Neuronal stem cell (in vitro differentiated cells): ENCODE measurements at regions not wholly inside any gene's neighbourhood (a gene's known extent, or its start where the extent isn't known, plus 50 kb on each side); places are given as distances from the start of the nearest gene placed in this dataset.

Source experiments
- DNase-seq: peaks from one replicate; pipeline ENCODE4 v3.0.0-alpha.2; 2013; ENCODE audit warnings: low spot score
- H2AFZ ChIP-seq: one replicate; pipeline ENCODE4 v1.6.1; 2013; ENCODE audit warnings: mild to moderate bottlenecking, low read length, inconsistent platforms
- H2AK5ac ChIP-seq: 2 replicates; pipeline ENCODE4 v1.6.1; 2013; ENCODE audit warnings: low read depth, mild to moderate bottlenecking, inconsistent platforms, low read length, moderate library complexity, mixed read lengths
- H2BK120ac ChIP-seq: 2 replicates; pipeline ENCODE4 v1.6.1; 2013; ENCODE audit warnings: low read depth, mild to moderate bottlenecking, inconsistent platforms, low read length, moderate library complexity, mixed read lengths
- H2BK12ac ChIP-seq: one replicate; pipeline ENCODE4 v1.6.1; 2013; ENCODE audit warnings: low read length, inconsistent platforms
- H2BK15ac ChIP-seq: 2 replicates; pipeline ENCODE4 v1.6.1; 2013; ENCODE audit warnings: mild to moderate bottlenecking, low read length, inconsistent platforms, mixed read lengths
- H2BK5ac ChIP-seq: one replicate; pipeline ENCODE4 v1.6.1; 2013; ENCODE audit warnings: inconsistent platforms, mild to moderate bottlenecking, low read length, moderate library complexity
- H3K14ac ChIP-seq: one replicate; pipeline ENCODE4 v1.6.1; 2013; ENCODE audit warnings: low read length, inconsistent platforms
- H3K18ac ChIP-seq: 2 replicates; pipeline ENCODE4 v1.6.1; 2013; ENCODE audit warnings: low read length, inconsistent platforms
- H3K23ac ChIP-seq: 2 replicates; pipeline ENCODE4 v1.6.1; 2013; ENCODE audit warnings: low read depth, mild to moderate bottlenecking, mixed read lengths, low read length, inconsistent platforms; ENCODE audit not compliant: poor library complexity
- H3K27ac ChIP-seq: replicated peaks from 3 replicates; pipeline ENCODE4 v1.5.1; 2013; ENCODE audit warnings: low read length, inconsistent platforms
- H3K27me3 ChIP-seq, 3 experiments: 2 replicates each; pipeline ENCODE4 v1.6.1; 2013; ENCODE audit warnings: low read length in 3 of 3, mild to moderate bottlenecking in 2 of 3, inconsistent platforms in 1 of 3, low read depth in 1 of 3, mixed read lengths in 1 of 3, moderate library complexity in 1 of 3; ENCODE audit not compliant: control insufficient read depth in 3 of 3, insufficient read depth in 3 of 3
- H3K36me3 ChIP-seq, 2 donors: replicated peaks in 1 of 2; 2 replicates each; pipeline ENCODE4 v1.6.1; 2013; ENCODE audit warnings: low read length in 2 of 2; ENCODE audit not compliant: control insufficient read depth in 2 of 2, insufficient read depth in 2 of 2
- H3K4ac ChIP-seq: 2 replicates; pipeline ENCODE4 v1.6.1; 2013; ENCODE audit warnings: inconsistent platforms, mild to moderate bottlenecking, low read length, moderate library complexity
- H3K4me1 ChIP-seq, 2 donors: 1 replicate in 1 of 2; 2 replicates in 1 of 2; pipeline ENCODE4 v1.6.1; 2013; ENCODE audit warnings: low read length in 2 of 2, low read depth in 1 of 2; ENCODE audit not compliant: control insufficient read depth in 2 of 2, insufficient read depth in 1 of 2
- H3K4me2 ChIP-seq: one replicate; pipeline ENCODE4 v1.6.1; 2013; ENCODE audit warnings: mild to moderate bottlenecking, low read length, inconsistent platforms; ENCODE audit not compliant: insufficient read depth, poor library complexity, severe bottlenecking
- H3K4me3 ChIP-seq, 2 donors: 2 replicates each; pipeline ENCODE4 v1.5.1; 2013; ENCODE audit warnings: low read length in 2 of 2, mild to moderate bottlenecking in 2 of 2, inconsistent platforms in 1 of 2, moderate library complexity in 1 of 2
- H3K79me1 ChIP-seq: one replicate; pipeline ENCODE4 v1.6.1; 2013; ENCODE audit warnings: low read depth, mild to moderate bottlenecking, inconsistent platforms, low read length, moderate library complexity
- H3K9ac ChIP-seq: one replicate; pipeline ENCODE4 v1.6.1; 2013; ENCODE audit warnings: mild to moderate bottlenecking, low read depth, low read length, inconsistent platforms; ENCODE audit not compliant: poor library complexity
- H3K9me3 ChIP-seq, 2 donors: replicated peaks in 1 of 2; 2 replicates each; pipeline versions ENCODE3 to v1.6.1; 2013; ENCODE audit warnings: low read length in 2 of 2, mild to moderate bottlenecking in 2 of 2, inconsistent platforms in 1 of 2, low read depth in 1 of 2, mixed read lengths in 1 of 2, moderate library complexity in 1 of 2; ENCODE audit not compliant: control insufficient read depth in 2 of 2, insufficient read depth in 1 of 2
- H4K8ac ChIP-seq: one replicate; pipeline ENCODE4 v1.6.1; 2013; ENCODE audit warnings: low read depth, mild to moderate bottlenecking, inconsistent platforms, low read length, moderate library complexity
- H4K91ac ChIP-seq: one replicate; pipeline ENCODE4 v1.6.1; 2013; ENCODE audit warnings: low read length, low read depth, mild to moderate bottlenecking, inconsistent platforms; ENCODE audit not compliant: poor library complexity
- WGBS, 2 donors: extraction: QIAGEN DNeasy Blood & Tissue Kit; methylation state at CpG; one replicate each; pipeline ENCODE4 v1.1.7; 2013; ENCODE audit warnings: missing lambda C conversion rate in 2 of 2, mixed read lengths in 1 of 2; ENCODE audit not compliant: insufficient read length in 2 of 2, insufficient replicate concordance in 1 of 2; ENCODE audit errors: extremely low coverage in 2 of 2; 5-methylcytosine and 5-hydroxymethylcytosine counted together

- no CpG with 5 or more reads among the region's 1 CpG for WGBS, 2 donors
- DNase-seq = no peak
- Histone ChIP-seq H3K18ac (no peak overlapping the region), H3K27me3 (no peaks in the 10 kb centered on the region), H2AK5ac (no peak overlapping the region), H2BK15ac (no peak overlapping the region), H3K4me1 (peaks cover 0 to 8% of the 10 kb centered on the region in 2 donors), H3K79me1 (no peaks in the 10 kb centered on the region), H3K9me3 (peaks cover 0 to 21% of the 10 kb centered on the region in 2 donors), H4K91ac (no peak overlapping the region), H2BK12ac (no peak overlapping the region), H3K4me2 (no peak overlapping the region), H4K8ac (no peak overlapping the region), H3K27ac (no peak overlapping the region), H2BK120ac (no peak overlapping the region), H3K9ac (no peak overlapping the region), H3K23ac (no peak overlapping the region), H3K14ac (no peak overlapping the region), H2BK5ac (no peak overlapping the region), H2AFZ (no peak overlapping the region), H3K4me3 (no peak overlapping the region), H3K36me3 (no peaks in the 10 kb centered on the region), H3K4ac (no peak overlapping the region)
These were observed 291.7 kb downstream of the NUAK1 start for GRCh38 chr12:105847068-105847467.

- no peaks in the 10 kb centered on the region for H3K79me1 ChIP-seq
- H2BK12ac ChIP-seq = no peak overlapping the region
- no peak overlapping the region for H3K4me3 ChIP-seq
- peaks cover 0 to 21% of the 10 kb centered on the region in 2 donors for H3K9me3 ChIP-seq
- no peak overlapping the region for H4K91ac ChIP-seq
- H4K8ac ChIP-seq = no peak overlapping the region
- no peak for DNase-seq
- H3K27me3 ChIP-seq = no peaks in the 10 kb centered on the region
- H3K18ac ChIP-seq = no peak overlapping the region
- no peak overlapping the region for H3K4ac ChIP-seq
- H3K23ac ChIP-seq = no peak overlapping the region
- H2BK120ac ChIP-seq = no peak overlapping the region
- no CpG with 5 or more reads among the region's 2 CpGs for WGBS, 2 donors
- no peak overlapping the region for H3K9ac ChIP-seq
- H2BK5ac ChIP-seq = no peak overlapping the region
- no peak overlapping the region for H2AFZ ChIP-seq
- no peak overlapping the region for H2AK5ac ChIP-seq
- H3K36me3 ChIP-seq = no peaks in the 10 kb centered on the region
- no peak overlapping the region for H3K14ac ChIP-seq
- no peak overlapping the region for H3K4me2 ChIP-seq
- H3K4me1 ChIP-seq = peaks cover 0 to 8% of the 10 kb centered on the region in 2 donors
- H3K27ac ChIP-seq = no peak overlapping the region
- no peak overlapping the region for H2BK15ac ChIP-seq
These were observed 290.5 kb downstream of the NUAK1 start for GRCh38 chr12:105848286-105848685.

- H2AK5ac ChIP-seq = no peak overlapping the region
- no peak overlapping the region for H3K4me3 ChIP-seq
- no peak overlapping the region for H3K18ac ChIP-seq
- H3K9me3 ChIP-seq = peaks cover 0 to 17% of the 10 kb centered on the region in 2 donors
- no peaks in the 10 kb centered on the region for H3K4me1 ChIP-seq
- no peak overlapping the region for H4K91ac ChIP-seq
- no peak overlapping the region for H2BK120ac ChIP-seq
- no peak overlapping the region for H3K23ac ChIP-seq
- no peak overlapping the region for H4K8ac ChIP-seq
- no peak overlapping the region for H3K9ac ChIP-seq
- no peaks in the 10 kb centered on the region for H3K79me1 ChIP-seq
- no peak for DNase-seq
- no peak overlapping the region for H2BK15ac ChIP-seq
- no peak overlapping the region for H2BK5ac ChIP-seq
- H3K14ac ChIP-seq = no peak overlapping the region
- WGBS, 2 donors = no CpG with 5 or more reads among the region's 6 CpGs
- no peak overlapping the region for H3K27ac ChIP-seq
- H2AFZ ChIP-seq = no peak overlapping the region
- H3K4me2 ChIP-seq = no peak overlapping the region
- no peak overlapping the region for H3K4ac ChIP-seq
- no peak overlapping the region for H2BK12ac ChIP-seq
- H3K27me3 ChIP-seq = no peaks in the 10 kb centered on the region
- H3K36me3 ChIP-seq = no peaks in the 10 kb centered on the region
These were observed 288.4 kb downstream of the NUAK1 start for GRCh38 chr12:105850103-105850968.

DNA sequence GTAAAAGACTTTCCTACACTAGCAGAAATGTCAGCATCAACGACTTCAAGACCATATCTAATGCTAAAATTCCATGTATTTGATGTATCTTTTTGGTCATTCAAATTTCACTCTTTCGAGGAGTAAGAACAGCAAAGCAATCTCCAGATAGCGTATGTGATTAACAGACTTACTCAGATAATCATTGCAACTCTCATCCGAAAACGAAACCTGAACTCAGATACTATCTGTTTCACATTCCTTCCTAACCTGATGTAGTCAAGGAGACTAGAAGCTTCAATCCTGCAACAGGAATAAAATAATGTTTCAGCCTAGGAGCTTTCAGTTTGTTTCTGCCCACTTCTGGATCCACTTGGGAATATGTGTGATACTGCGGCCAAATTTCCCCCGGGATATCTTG lies 286.3 kb downstream of the NUAK1 start:
- peaks cover 0 to 1% of the 10 kb centered on the region in 2 donors for H3K9me3 ChIP-seq
- H2AK5ac ChIP-seq = no peak overlapping the region
- no peak overlapping the region for H3K4me3 ChIP-seq
- H3K23ac ChIP-seq = no peak overlapping the region
- H3K4me2 ChIP-seq = no peak overlapping the region
- H3K27me3 ChIP-seq = no peaks in the 10 kb centered on the region
- no peak overlapping the region for H2BK12ac ChIP-seq
- no peak overlapping the region for H2BK120ac ChIP-seq
- WGBS, 2 donors = no CpG with 5 or more reads among the region's 7 CpGs
- no peaks in the 10 kb centered on the region for H3K36me3 ChIP-seq
- no peak overlapping the region for H2BK15ac ChIP-seq
- H3K9ac ChIP-seq = no peak overlapping the region
- no peak for DNase-seq
- H3K4me1 ChIP-seq = no peaks in the 10 kb centered on the region
- no peak overlapping the region for H2BK5ac ChIP-seq
- no peak overlapping the region for H3K14ac ChIP-seq
- H3K27ac ChIP-seq = no peak overlapping the region
- no peak overlapping the region for H4K91ac ChIP-seq
- no peak overlapping the region for H3K4ac ChIP-seq
- no peak overlapping the region for H2AFZ ChIP-seq
- no peaks in the 10 kb centered on the region for H3K79me1 ChIP-seq
- H4K8ac ChIP-seq = no peak overlapping the region
- no peak overlapping the region for H3K18ac ChIP-seq
